HepG2 (cell line): ENCODE measurements at regions not wholly inside any gene's neighbourhood (a gene's known extent, or its start where the extent isn't known, plus 50 kb on each side); places are given as distances from the start of the nearest gene placed in this dataset.

Experiments
- ATAC-seq: fragments of 200-7000 bp; cut with Tn5 transposase; 3 replicates; pipeline ENCODE4 v1.9.1; 2020; ENCODE audit warnings: mild to moderate bottlenecking, moderate library complexity
- BruUV-seq: library from RNA; stranded (reverse); fragments of 400-500 nt; replicated peaks from 2 replicates; lab custom pipeline; 2021; lab: Mats Ljungman, UMichigan
- CTCF ChIA-PET: fragments of 300-600 bp; formaldehyde crosslinking; extraction: SDS; loops from one replicate; lab custom pipeline; 2021; ENCODE audit warnings: low total read pairs, inconsistent platforms, low intra/inter-chr PET ratio; lab: Yijun Ruan, JAX
- POLR2A ChIA-PET: fragments of 350-600 bp; sonication (Branson Sonifier 250); formaldehyde crosslinking; loops from one replicate; lab custom pipeline; 2020; ENCODE audit warnings: antibody characterized with exemption, inconsistent platforms; lab: Yijun Ruan, JAX
- DNase-seq: peaks from one replicate; pipeline ENCODE4 v3.0.0-alpha.2; 2015; ENCODE audit warnings: low spot score
- FAIRE-seq: peaks from 3 replicates; lab custom pipeline; 2011; peaks lifted over from hg19 to GRCh38; lab: Jason Lieb, UNC
- H2AFZ ChIP-seq: one replicate; pipeline ENCODE4 v1.6.1; 2011; ENCODE audit warnings: low read length, inconsistent platforms
- H3K27ac ChIP-seq: fragments of 300-600 bp; 3 replicates; pipeline ENCODE4 v1.8.0; 2011; ENCODE audit warnings: mixed run types, mild to moderate bottlenecking, mixed read lengths, low read length, inconsistent platforms; ENCODE audit not compliant: insufficient read depth; ENCODE audit errors: extremely low read length
- H3K27me3 ChIP-seq, 2 experiments: fragments of 200-600 bp in 1 of 2; 2 replicates in 1 of 2; 3 replicates in 1 of 2; pipeline versions ENCODE4 v1.6.0 to v1.8.0; 2011; ENCODE audit warnings: low read length in 2 of 2, mild to moderate bottlenecking in 2 of 2, moderate library complexity in 2 of 2, inconsistent platforms in 1 of 2; ENCODE audit not compliant: insufficient read depth in 2 of 2, control insufficient read depth in 1 of 2
- H3K36me3 ChIP-seq, 2 experiments: fragments of 200-600 bp in 1 of 2; replicated peaks in 1 of 2; 2 replicates in 1 of 2; 3 replicates in 1 of 2; pipeline versions ENCODE4 v1.5.1 to v1.8.0; 2011; ENCODE audit warnings: low read length in 2 of 2, inconsistent platforms in 1 of 2; ENCODE audit not compliant: insufficient read depth in 2 of 2, control insufficient read depth in 1 of 2
- H3K4me1 ChIP-seq: 2 replicates; pipeline ENCODE4 v1.5.1; 2012; ENCODE audit warnings: low read length, inconsistent platforms; ENCODE audit not compliant: insufficient read depth
- H3K4me2 ChIP-seq: 2 replicates; pipeline ENCODE4 v1.6.0; 2011; ENCODE audit warnings: low read depth, low read length, inconsistent platforms
- H3K4me3 ChIP-seq, 3 experiments: fragments of 200-600 bp in 1 of 3; sonication (generic), shearing (Covaris generic) in 1 of 3; replicated peaks in 1 of 3; 2 replicates each; pipeline ENCODE4 v1.5.1; 2011 to 2016; ENCODE audit warnings: low read length in 3 of 3, inconsistent platforms in 2 of 3, low read depth in 2 of 3, mild to moderate bottlenecking in 2 of 3, control low read depth in 1 of 3, mixed read lengths in 1 of 3; ENCODE audit not compliant: insufficient read depth in 1 of 3
- H3K79me2 ChIP-seq: one replicate; pipeline ENCODE4 v1.6.1; 2011; ENCODE audit warnings: low read length, inconsistent platforms; ENCODE audit not compliant: insufficient read depth
- H3K9ac ChIP-seq: 2 replicates; pipeline ENCODE4 v1.6.0; 2011; ENCODE audit warnings: mild to moderate bottlenecking, low read depth, low read length, inconsistent platforms; ENCODE audit not compliant: insufficient read depth
- H3K9me3 ChIP-seq: 2 replicates; pipeline ENCODE4 v1.5.1; 2012; ENCODE audit warnings: mild to moderate bottlenecking, low read length
- H4K20me1 ChIP-seq: 2 replicates; pipeline ENCODE4 v1.6.0; 2011; ENCODE audit warnings: inconsistent platforms, mild to moderate bottlenecking, low read length, moderate library complexity; ENCODE audit not compliant: insufficient read depth
- AKAP8 ChIP-seq: sonication (generic); formaldehyde crosslinking; IDR thresholded peaks from 2 replicates; pipeline ENCODE4 v1.5.1; 2020; ENCODE audit warnings: mild to moderate bottlenecking, missing genetic modification reagents
- EEA1 ChIP-seq: sonication (generic); formaldehyde crosslinking; IDR thresholded peaks from 2 replicates; pipeline ENCODE4 v1.5.1; 2020; ENCODE audit warnings: mild to moderate bottlenecking, missing genetic modification reagents, borderline replicate concordance
- GLI4 ChIP-seq: sonication (generic); formaldehyde crosslinking; IDR thresholded peaks from 2 replicates; pipeline ENCODE4 v1.5.1; 2020; ENCODE audit warnings: missing genetic modification reagents, mild to moderate bottlenecking, moderate library complexity, borderline replicate concordance
- GPN1 ChIP-seq: sonication (generic); formaldehyde crosslinking; IDR thresholded peaks from 2 replicates; pipeline ENCODE4 v1.5.1; 2020; ENCODE audit warnings: missing genetic modification reagents, borderline replicate concordance
- HNRNPL ChIP-seq: fragments of 200-400 bp; formaldehyde crosslinking; IDR thresholded peaks from 2 replicates; pipeline ENCODE4 v1.6.1; 2017; ENCODE audit warnings: mild to moderate bottlenecking, low read depth, low read length
- HOXA3 ChIP-seq: sonication (generic); formaldehyde crosslinking; IDR thresholded peaks from 2 replicates; pipeline ENCODE4 v1.5.0; 2020; ENCODE audit warnings: missing genetic modification reagents
- KLF6 ChIP-seq: IDR thresholded peaks from 2 replicates; pipeline ENCODE4 v1.8.0; 2016; ENCODE audit warnings: missing biosample characterization, missing genetic modification reagents
- MATR3 ChIP-seq: sonication (generic); formaldehyde crosslinking; IDR thresholded peaks from 2 replicates; pipeline ENCODE4 v1.4.0; 2020; ENCODE audit warnings: missing genetic modification reagents
- MIXL1 ChIP-seq: IDR thresholded peaks from 2 replicates; pipeline ENCODE4 v1.6.1; 2016
- MLLT10 ChIP-seq: sonication (generic); formaldehyde crosslinking; IDR thresholded peaks from 2 replicates; pipeline ENCODE4 v1.4.0; 2020; ENCODE audit warnings: missing genetic modification reagents
- NR1H2 ChIP-seq: sonication (generic); formaldehyde crosslinking; IDR thresholded peaks from 2 replicates; pipeline ENCODE4 v1.8.1; 2022; ENCODE audit warnings: low read depth, missing genetic modification reagents, borderline replicate concordance
- RFX5 ChIP-seq: IDR thresholded peaks from 2 replicates; pipeline ENCODE4 v1.6.1; 2011; ENCODE audit warnings: low read depth, low read length, improper control_type of control experiment
- SMARCC2 ChIP-seq: fragments of 450-650 bp; IDR thresholded peaks from 2 replicates; pipeline ENCODE4 v1.6.1; 2017; ENCODE audit warnings: antibody characterized with exemption, mild to moderate bottlenecking
- ZC3H13 ChIP-seq: sonication (generic); formaldehyde crosslinking; IDR thresholded peaks from 2 replicates; pipeline ENCODE4 v1.8.1; 2023; ENCODE audit warnings: mild to moderate bottlenecking, missing genetic modification reagents, moderate library complexity
- ZNF552 ChIP-seq: sonication (generic); formaldehyde crosslinking; IDR thresholded peaks from 2 replicates; pipeline ENCODE4 v1.9.0; 2022; ENCODE audit warnings: missing genetic modification reagents, mild to moderate bottlenecking, borderline replicate concordance
- WGBS: methylation state at CpG from one replicate; pipeline ENCODE4 v1.1.6; 2017; ENCODE audit warnings: low lambda C conversion rate; 5-methylcytosine and 5-hydroxymethylcytosine counted together
- in situ Hi-C: cut with HindIII; loops from 2 replicates; pipeline ENCODE4 v1.10.0; 2017; ENCODE audit warnings: low pct_unique_long_range_greater_than_20kb; ENCODE audit not compliant: extremely low pct_ligation_motif_present
- intact Hi-C: fragments of 100-400 bp; cut with micrococcal nuclease; formaldehyde crosslinking; loops from one replicate; pipeline ENCODE4 v1.10.0; 2022; ENCODE audit not compliant: unreplicated experiment
- TF ChIP-seq, protein P1 (sequence below): sonication (generic); formaldehyde crosslinking; IDR thresholded peaks from 2 replicates; pipeline ENCODE4 v1.4.0; 2020; ENCODE audit warnings: missing genetic modification reagents, borderline replicate concordance
- TF ChIP-seq, protein P2 (sequence below): sonication (generic); formaldehyde crosslinking; IDR thresholded peaks from 2 replicates; pipeline ENCODE4 v1.9.0; 2021; ENCODE audit warnings: missing genetic modification reagents, mild to moderate bottlenecking, borderline replicate concordance
- TF ChIP-seq, protein P3 (sequence below): IDR thresholded peaks from 2 replicates; pipeline ENCODE4 v1.6.1; 2012; ENCODE audit warnings: inconsistent platforms

DNA sequence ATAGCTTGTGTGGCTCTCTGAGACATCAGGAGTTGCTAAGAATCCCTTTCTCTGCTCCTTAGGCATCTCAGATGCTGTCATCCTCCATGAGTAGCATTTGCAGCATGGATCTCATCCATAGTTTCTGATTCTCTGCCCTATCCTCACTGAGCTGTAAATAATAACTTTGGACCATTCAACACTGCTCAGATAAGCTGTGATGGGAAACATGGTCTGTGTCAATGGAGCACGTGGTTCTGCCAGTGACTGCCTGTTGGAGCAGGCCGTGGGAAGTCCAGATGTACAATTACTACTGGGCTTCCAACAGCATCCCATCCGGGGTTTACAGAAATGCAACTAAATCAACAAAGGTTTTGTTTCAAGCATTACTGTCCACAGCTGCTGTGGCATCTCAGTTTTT is 160.1 kb downstream of the OR4C45 start:
- POLR2A ChIA-PET: no interaction called here
- no peaks in the 10 kb centered on the region for H3K27me3 ChIP-seq
- H3K4me2 ChIP-seq: no peak overlapping the region
- WGBS: 12% methylated on average over 3 of the region's 3 CpGs
- intact Hi-C loops (no loop called here), in situ Hi-C loops (no loop called here)
- H3K4me1 ChIP-seq: no peaks in the 10 kb centered on the region
- TF ChIP-seq HNRNPL: no peak
- TF ChIP-seq ZC3H13 (CRISPR knock-in tag): no peak
- TF ChIP-seq, protein P1, sequence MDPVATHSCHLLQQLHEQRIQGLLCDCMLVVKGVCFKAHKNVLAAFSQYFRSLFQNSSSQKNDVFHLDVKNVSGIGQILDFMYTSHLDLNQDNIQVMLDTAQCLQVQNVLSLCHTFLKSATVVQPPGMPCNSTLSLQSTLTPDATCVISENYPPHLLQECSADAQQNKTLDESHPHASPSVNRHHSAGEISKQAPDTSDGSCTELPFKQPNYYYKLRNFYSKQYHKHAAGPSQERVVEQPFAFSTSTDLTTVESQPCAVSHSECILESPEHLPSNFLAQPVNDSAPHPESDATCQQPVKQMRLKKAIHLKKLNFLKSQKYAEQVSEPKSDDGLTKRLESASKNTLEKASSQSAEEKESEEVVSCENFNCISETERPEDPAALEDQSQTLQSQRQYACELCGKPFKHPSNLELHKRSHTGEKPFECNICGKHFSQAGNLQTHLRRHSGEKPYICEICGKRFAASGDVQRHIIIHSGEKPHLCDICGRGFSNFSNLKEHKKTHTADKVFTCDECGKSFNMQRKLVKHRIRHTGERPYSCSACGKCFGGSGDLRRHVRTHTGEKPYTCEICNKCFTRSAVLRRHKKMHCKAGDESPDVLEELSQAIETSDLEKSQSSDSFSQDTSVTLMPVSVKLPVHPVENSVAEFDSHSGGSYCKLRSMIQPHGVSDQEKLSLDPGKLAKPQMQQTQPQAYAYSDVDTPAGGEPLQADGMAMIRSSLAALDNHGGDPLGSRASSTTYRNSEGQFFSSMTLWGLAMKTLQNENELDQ (CRISPR knock-in tag): no peak
- no peak for TF ChIP-seq EEA1
- TF ChIP-seq NR1H2 (CRISPR knock-in tag): no peak
- FAIRE-seq (no peak), DNase-seq (no peak), ATAC-seq (no peak)
- CTCF ChIA-PET: no interaction called here
- H3K4me3 ChIP-seq: no peak overlapping the region
- no peaks in the 10 kb centered on the region for H3K36me3 ChIP-seq
- BruUV-seq: no TSS peak
- H3K9ac ChIP-seq: no peak overlapping the region
- H2AFZ ChIP-seq: no peak overlapping the region
- no peaks in the 10 kb centered on the region for H4K20me1 ChIP-seq
- no peaks in the 10 kb centered on the region for H3K79me2 ChIP-seq
- peaks cover 33% of the 10 kb centered on the region for H3K9me3 ChIP-seq
- H3K27ac ChIP-seq: no peak overlapping the region

DNA sequence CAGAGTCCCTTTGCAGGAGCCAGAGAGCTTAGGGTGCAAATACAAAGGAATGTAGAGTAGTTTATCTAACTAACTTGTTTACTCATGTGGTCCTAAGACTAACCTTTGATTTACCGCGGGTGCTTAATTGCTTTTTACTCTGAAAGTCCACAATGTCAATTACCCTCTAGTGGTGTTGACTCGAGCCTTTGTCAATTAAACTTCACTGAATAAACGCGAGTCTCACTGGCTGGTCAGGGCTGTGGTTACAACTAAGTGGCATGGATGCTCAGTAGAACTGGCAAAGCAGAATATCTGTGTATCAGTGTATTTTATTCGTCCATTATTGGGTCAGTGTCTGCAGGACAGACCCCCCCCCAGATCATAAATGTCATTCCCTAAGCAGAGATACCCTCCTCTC is 181.7 kb downstream of the OR4C45 start:
- Histone ChIP-seq H2AFZ (no peak overlapping the region), H3K36me3 (no peaks in the 10 kb centered on the region), H3K4me3 (no peak overlapping the region), H3K9me3 (peaks cover 61% of the 10 kb centered on the region), H3K27me3 (no peaks in the 10 kb centered on the region), H3K4me2 (no peak overlapping the region), H3K79me2 (no peaks in the 10 kb centered on the region), H3K4me1 (no peaks in the 10 kb centered on the region), H3K27ac (no peak overlapping the region), H3K9ac (no peak overlapping the region), H4K20me1 (no peaks in the 10 kb centered on the region)
- BruUV-seq: no TSS peak
- no peak for ATAC-seq
- CTCF ChIA-PET: no interaction called here
- in situ Hi-C loops: no loop called here
- 0% methylated on average over 6 of the region's 6 CpGs for WGBS
- FAIRE-seq: no peak
- no peak for DNase-seq
- intact Hi-C loops: no loop called here
- POLR2A ChIA-PET: no interaction called here
- no peak for TF ChIP-seq AKAP8 (CRISPR knock-in tag)
- TF ChIP-seq RFX5: no peak
- no peak for TF ChIP-seq ZNF552 (CRISPR knock-in tag)
- TF ChIP-seq, protein P2, sequence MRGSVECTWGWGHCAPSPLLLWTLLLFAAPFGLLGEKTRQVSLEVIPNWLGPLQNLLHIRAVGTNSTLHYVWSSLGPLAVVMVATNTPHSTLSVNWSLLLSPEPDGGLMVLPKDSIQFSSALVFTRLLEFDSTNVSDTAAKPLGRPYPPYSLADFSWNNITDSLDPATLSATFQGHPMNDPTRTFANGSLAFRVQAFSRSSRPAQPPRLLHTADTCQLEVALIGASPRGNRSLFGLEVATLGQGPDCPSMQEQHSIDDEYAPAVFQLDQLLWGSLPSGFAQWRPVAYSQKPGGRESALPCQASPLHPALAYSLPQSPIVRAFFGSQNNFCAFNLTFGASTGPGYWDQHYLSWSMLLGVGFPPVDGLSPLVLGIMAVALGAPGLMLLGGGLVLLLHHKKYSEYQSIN (CRISPR knock-in tag): no peak
- TF ChIP-seq MATR3 (CRISPR knock-in tag): no peak
- TF ChIP-seq SMARCC2: no peak
- no peak for TF ChIP-seq HOXA3 (CRISPR knock-in tag)
- no peak for TF ChIP-seq MIXL1 (CRISPR knock-in tag)
- TF ChIP-seq KLF6 (CRISPR knock-in tag): no peak
- no peak for TF ChIP-seq GLI4
- TF ChIP-seq, protein P3, sequence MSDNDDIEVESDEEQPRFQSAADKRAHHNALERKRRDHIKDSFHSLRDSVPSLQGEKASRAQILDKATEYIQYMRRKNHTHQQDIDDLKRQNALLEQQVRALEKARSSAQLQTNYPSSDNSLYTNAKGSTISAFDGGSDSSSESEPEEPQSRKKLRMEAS: no peak
- TF ChIP-seq MLLT10: no peak
- no peak for TF ChIP-seq GPN1 (CRISPR knock-in tag)
